Astrocyte (in vitro differentiated cells and primary cell): ENCODE measurements at regions not wholly inside any gene's neighbourhood (a gene's known extent, or its start where the extent isn't known, plus 50 kb on each side); places are given as distances from the start of the nearest gene placed in this dataset.

Experiments used
- DNase-seq: peaks from one replicate; pipeline ENCODE4 v3.0.0-alpha.2; 2010; ENCODE audit warnings: low read depth
- FAIRE-seq: peaks from 2 replicates; lab custom pipeline; 2011; peaks lifted over from hg19 to GRCh38; lab: Jason Lieb, UNC
- H2AFZ ChIP-seq: 2 replicates; pipeline ENCODE4 v1.6.0; 2012; ENCODE audit warnings: low read depth, low read length, inconsistent platforms
- H3K27ac ChIP-seq: 2 replicates; pipeline ENCODE4 v1.5.1; 2011; ENCODE audit warnings: low read depth, low read length, inconsistent platforms
- H3K27me3 ChIP-seq: 2 replicates; pipeline ENCODE4 v1.6.0; 2011; ENCODE audit warnings: low read length, inconsistent platforms; ENCODE audit not compliant: insufficient read depth
- H3K36me3 ChIP-seq: 2 replicates; pipeline ENCODE4 v1.5.1; 2011; ENCODE audit warnings: low read length, inconsistent platforms; ENCODE audit not compliant: insufficient read depth
- H3K4me1 ChIP-seq: 2 replicates; pipeline ENCODE4 v1.5.1; 2011; ENCODE audit warnings: low read length, inconsistent platforms; ENCODE audit not compliant: insufficient read depth
- H3K4me2 ChIP-seq: 2 replicates; pipeline ENCODE4 v1.6.0; 2012; ENCODE audit warnings: low read length, inconsistent platforms
- H3K4me3 ChIP-seq: 2 replicates; pipeline ENCODE4 v1.5.1; 2011; ENCODE audit warnings: low read depth, mild to moderate bottlenecking, low read length, inconsistent platforms; ENCODE audit not compliant: insufficient read depth
- H3K79me2 ChIP-seq: 2 replicates; pipeline ENCODE4 v1.6.0; 2012; ENCODE audit warnings: mild to moderate bottlenecking, low read length, inconsistent platforms; ENCODE audit not compliant: insufficient read depth
- H3K9ac ChIP-seq: 2 replicates; pipeline ENCODE4 v1.6.0; 2012; ENCODE audit warnings: mild to moderate bottlenecking, low read length, inconsistent platforms
- H3K9me3 ChIP-seq: 2 replicates; pipeline ENCODE4 v1.5.1; 2012; ENCODE audit warnings: low read depth, mild to moderate bottlenecking, low read length, inconsistent platforms; ENCODE audit not compliant: insufficient read depth
- H4K20me1 ChIP-seq: 2 replicates; pipeline ENCODE4 v1.6.0; 2012; ENCODE audit warnings: low read length, inconsistent platforms; ENCODE audit not compliant: insufficient read depth
- H3K27ac Mint-ChIP-seq: one replicate; pipeline ENCODE4 v1.8.0; 2021; ENCODE audit warnings: mild to moderate bottlenecking, mixed read lengths; ENCODE audit not compliant: unreplicated experiment
- H3K27me3 Mint-ChIP-seq: one replicate; pipeline ENCODE4 v1.8.0; 2021; ENCODE audit warnings: low read depth, mixed read lengths; ENCODE audit not compliant: unreplicated experiment
- H3K36me3 Mint-ChIP-seq: one replicate; pipeline ENCODE4 v1.8.0; 2021; ENCODE audit warnings: low read depth, mixed read lengths; ENCODE audit not compliant: unreplicated experiment
- H3K4me1 Mint-ChIP-seq: one replicate; pipeline ENCODE4 v1.8.0; 2021; ENCODE audit warnings: low read depth, mixed read lengths; ENCODE audit not compliant: unreplicated experiment
- H3K4me3 Mint-ChIP-seq: one replicate; pipeline ENCODE4 v1.8.0; 2021; ENCODE audit warnings: mild to moderate bottlenecking, moderate library complexity, mixed read lengths; ENCODE audit not compliant: unreplicated experiment
- H3K9me3 Mint-ChIP-seq: one replicate; pipeline ENCODE4 v1.8.0; 2021; ENCODE audit warnings: mild to moderate bottlenecking, mixed read lengths; ENCODE audit not compliant: unreplicated experiment
- CTCF ChIP-seq: IDR thresholded peaks from 2 replicates; pipeline ENCODE4 v1.5.1; 2011; ENCODE audit warnings: low read depth, mild to moderate bottlenecking, inconsistent platforms, low read length, moderate library complexity; ENCODE audit not compliant: insufficient read depth
- EZH2 ChIP-seq: IDR thresholded peaks from 2 replicates; pipeline ENCODE4 v1.6.1; 2012; ENCODE audit warnings: mild to moderate bottlenecking, low read length, inconsistent platforms; ENCODE audit not compliant: insufficient read depth

- Mint-ChIP-seq H3K4me3 (no peak overlapping the region), H3K27me3 (peaks cover 6% of the 10 kb centered on the region), H3K9me3 (peaks cover 2% of the 10 kb centered on the region), H3K27ac (no peak overlapping the region), H3K4me1 (no peaks in the 10 kb centered on the region), H3K36me3 (no peaks in the 10 kb centered on the region)
- Histone ChIP-seq H3K9me3 (no peaks in the 10 kb centered on the region), H2AFZ (no peak overlapping the region), H4K20me1 (no peaks in the 10 kb centered on the region), H3K4me1 (no peaks in the 10 kb centered on the region), H3K79me2 (no peaks in the 10 kb centered on the region), H3K27ac (no peak overlapping the region), H3K36me3 (no peaks in the 10 kb centered on the region), H3K27me3 (no peaks in the 10 kb centered on the region), H3K4me3 (no peak overlapping the region), H3K4me2 (no peak overlapping the region), H3K9ac (no peak overlapping the region)
- TF ChIP-seq CTCF: no peak
- no peak for TF ChIP-seq EZH2
- no peak for FAIRE-seq
- DNase-seq: no peak
Observed at GRCh38 chr4:41385481-41385880, 128.8 kb downstream of the UCHL1 start.

- peaks cover 2% of the 10 kb centered on the region for H3K9me3 Mint-ChIP-seq
- Histone ChIP-seq H3K9me3 (no peaks in the 10 kb centered on the region), H4K20me1 (no peaks in the 10 kb centered on the region), H3K79me2 (no peaks in the 10 kb centered on the region), H3K4me3 (no peak overlapping the region), H3K9ac (no peak overlapping the region), H3K36me3 (no peaks in the 10 kb centered on the region), H3K4me1 (no peaks in the 10 kb centered on the region), H2AFZ (no peak overlapping the region), H3K27me3 (no peaks in the 10 kb centered on the region), H3K27ac (no peak overlapping the region), H3K4me2 (no peak overlapping the region)
- no peak for DNase-seq
- no peaks in the 10 kb centered on the region for H3K4me1 Mint-ChIP-seq
- H3K27ac Mint-ChIP-seq: no peak overlapping the region
- H3K4me3 Mint-ChIP-seq: no peak overlapping the region
- FAIRE-seq: no peak
- H3K36me3 Mint-ChIP-seq: no peaks in the 10 kb centered on the region
- TF ChIP-seq CTCF (no peak), EZH2 (no peak)
- H3K27me3 Mint-ChIP-seq: peaks cover 3% of the 10 kb centered on the region
Observed at GRCh38 chr4:41388080-41388479, 131.4 kb downstream of the UCHL1 start.

GRCh38 chr4:41389356-41389755 is 132.6 kb downstream of the UCHL1 start:
- Mint-ChIP-seq H3K4me3 (no peak overlapping the region), H3K36me3 (no peaks in the 10 kb centered on the region), H3K27ac (no peak overlapping the region), H3K4me1 (no peaks in the 10 kb centered on the region), H3K27me3 (no peaks in the 10 kb centered on the region), H3K9me3 (peaks cover 2% of the 10 kb centered on the region)
- Histone ChIP-seq H3K36me3 (no peaks in the 10 kb centered on the region), H3K4me2 (no peak overlapping the region), H3K4me3 (no peak overlapping the region), H3K79me2 (no peaks in the 10 kb centered on the region), H2AFZ (no peak overlapping the region), H4K20me1 (no peaks in the 10 kb centered on the region), H3K27me3 (no peaks in the 10 kb centered on the region), H3K9ac (no peak overlapping the region), H3K4me1 (no peaks in the 10 kb centered on the region), H3K27ac (no peak overlapping the region), H3K9me3 (no peaks in the 10 kb centered on the region)
- DNase-seq (no peak), FAIRE-seq (no peak)
- TF ChIP-seq EZH2 (no peak), CTCF (no peak)
